SK-N-SH (cell line): ENCODE measurements at regions not wholly inside any gene's neighbourhood (a gene's known extent, or its start where the extent isn't known, plus 50 kb on each side); places are given as distances from the start of the nearest gene placed in this dataset.

Experiments used
- CTCF ChIP-seq: fragments of 200-600 bp; sonication (generic); IDR thresholded peaks from 2 replicates; pipeline ENCODE4 v1.6.1; 2017; ENCODE audit warnings: antibody characterized with exemption, mild to moderate bottlenecking, moderate library complexity
- EP300 ChIP-seq, 2 experiments: IDR thresholded peaks; 2 replicates each; pipeline versions ENCODE4 v1.4.0 to v1.6.1; 2012; ENCODE audit warnings: borderline replicate concordance in 1 of 2, low read depth in 1 of 2, low read length in 1 of 2
- EZH2phosphoT487 ChIP-seq: fragments of 200-600 bp; sonication (generic); IDR thresholded peaks from 2 replicates; pipeline ENCODE4 v1.6.1; 2017; ENCODE audit warnings: low read depth, mixed run types, mild to moderate bottlenecking, antibody characterized with exemption, moderate library complexity, borderline replicate concordance
- FOXM1 ChIP-seq: IDR thresholded peaks from 2 replicates; pipeline ENCODE4 v1.4.0; 2012; ENCODE audit warnings: low read depth, mild to moderate bottlenecking
- JUND ChIP-seq: IDR thresholded peaks from 2 replicates; pipeline ENCODE4 v1.4.0; 2012
- MXI1 ChIP-seq: IDR thresholded peaks from 2 replicates; pipeline ENCODE4 v1.6.1; 2012; ENCODE audit warnings: mild to moderate bottlenecking, low read depth, low read length, improper control_type of control experiment
- NRF1 ChIP-seq: IDR thresholded peaks from 2 replicates; pipeline ENCODE4 v1.6.1; 2012; ENCODE audit warnings: low read depth, mild to moderate bottlenecking, low read length
- POLR2AphosphoS5 ChIP-seq: IDR thresholded peaks from 2 replicates; pipeline ENCODE4 v1.6.1; 2012; ENCODE audit warnings: low read depth, low read length
- RAD21 ChIP-seq: IDR thresholded peaks from 2 replicates; pipeline ENCODE4 v1.6.1; 2012; ENCODE audit warnings: mild to moderate bottlenecking, low read length
- TAF1 ChIP-seq: IDR thresholded peaks from 2 replicates; pipeline ENCODE4 v1.6.1; 2012; ENCODE audit warnings: low read depth, mild to moderate bottlenecking, low read length, moderate library complexity, borderline replicate concordance
- ZBTB33 ChIP-seq: IDR thresholded peaks from 2 replicates; pipeline ENCODE4 v1.4.0; 2012; ENCODE audit warnings: low read depth, borderline replicate concordance
- TF ChIP-seq, protein P1 (sequence below): fragments of 150-350 bp; IDR thresholded peaks from 2 replicates; pipeline ENCODE4 v1.6.1; 2017; ENCODE audit warnings: antibody characterized with exemption, low read length, low read depth, borderline replicate concordance

DNA sequence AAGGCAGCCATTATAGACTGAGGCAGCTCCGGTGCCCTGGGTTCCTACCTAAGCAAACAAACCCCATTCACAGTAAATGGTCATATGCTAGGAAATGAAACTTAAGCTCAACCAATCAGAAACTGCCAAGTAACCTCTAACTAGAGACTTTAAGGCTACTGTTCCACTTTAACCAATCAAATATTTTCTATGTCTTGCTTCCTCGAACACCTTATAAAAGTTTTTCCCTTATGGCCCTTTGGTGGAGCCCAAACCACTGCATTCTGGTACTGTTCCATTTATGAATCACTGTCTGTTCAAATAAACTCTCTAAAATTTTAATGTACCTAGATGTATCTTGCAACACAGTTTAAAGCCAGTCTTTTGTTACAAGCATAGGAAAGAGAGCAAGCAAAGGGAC lies 361.1 kb downstream of the HGF start:
- TF ChIP-seq CTCF (no peak), TAF1 (no peak), MXI1 (no peak), EZH2phosphoT487 (no peak), FOXM1 (no peak), ZBTB33 (no peak), POLR2AphosphoS5 (no peak), EP300 (IDR thresholded peaks at IDR 0.05; ENCODE audit: borderline replicate concordance in 1 of 2, low read depth in 1 of 2, low read length in 1 of 2) (no peak), JUND (no peak), RAD21 (no peak), NRF1 (no peak)
- TF ChIP-seq, protein P1, sequence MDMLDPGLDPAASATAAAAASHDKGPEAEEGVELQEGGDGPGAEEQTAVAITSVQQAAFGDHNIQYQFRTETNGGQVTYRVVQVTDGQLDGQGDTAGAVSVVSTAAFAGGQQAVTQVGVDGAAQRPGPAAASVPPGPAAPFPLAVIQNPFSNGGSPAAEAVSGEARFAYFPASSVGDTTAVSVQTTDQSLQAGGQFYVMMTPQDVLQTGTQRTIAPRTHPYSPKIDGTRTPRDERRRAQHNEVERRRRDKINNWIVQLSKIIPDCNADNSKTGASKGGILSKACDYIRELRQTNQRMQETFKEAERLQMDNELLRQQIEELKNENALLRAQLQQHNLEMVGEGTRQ: no peak
